AG09309 (cell line): ENCODE measurements at regions not wholly inside any gene's neighbourhood (a gene's known extent, or its start where the extent isn't known, plus 50 kb on each side); places are given as distances from the start of the nearest gene placed in this dataset.
A peak's percentile ranks its signal among the peaks of the same experiment; 100 is the strongest.

Experiments
- DNase-seq: peaks from one replicate; pipeline ENCODE4 v3.0.0-alpha.2; 2010; ENCODE audit warnings: low read depth
- H3K4me3 ChIP-seq: 2 replicates; pipeline ENCODE4 v1.5.1; 2011; ENCODE audit warnings: mild to moderate bottlenecking, low read depth, low read length, moderate library complexity; ENCODE audit not compliant: control insufficient read depth
- CTCF ChIP-seq: IDR thresholded peaks from 2 replicates; pipeline ENCODE4 v1.5.1; 2011; ENCODE audit warnings: mild to moderate bottlenecking, low read depth, low read length, inconsistent platforms; ENCODE audit not compliant: insufficient read depth, control insufficient read depth; ENCODE audit errors: missing control alignments

DNA sequence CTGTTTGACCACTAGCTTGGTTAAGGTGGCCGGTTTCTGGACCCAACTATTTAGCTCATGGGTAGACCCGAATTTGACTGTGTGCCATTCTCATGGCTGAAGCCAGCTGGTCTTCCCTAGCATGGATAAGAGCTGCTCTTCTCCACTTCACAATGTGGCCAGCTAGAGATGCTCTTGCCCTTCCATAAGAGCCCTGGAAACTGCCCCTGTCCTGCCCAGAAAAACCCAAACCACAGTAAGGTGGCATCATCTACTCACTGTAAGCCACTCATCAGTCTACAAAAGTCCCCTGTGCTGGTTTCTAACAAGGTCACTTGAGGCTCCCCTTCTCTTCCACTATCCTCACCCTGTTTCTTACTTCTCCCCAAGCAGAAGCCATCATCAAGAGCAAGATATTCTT, 165.1 kb downstream of the HS3ST2 start:
- TF ChIP-seq CTCF = no peak
- DNase-seq = no peak

GRCh38 chr16:22977294-22977697, 163.3 kb downstream of the HS3ST2 start:
- no peak overlapping the region for H3K4me3 ChIP-seq
- no peak for DNase-seq
- TF ChIP-seq CTCF = peak; percentile 28

More for the DNA sequence above, 165.1 kb downstream of the HS3ST2 start:
- H3K4me3 ChIP-seq = no peak overlapping the region

GRCh38 chr16:22973522-22973921, 159.6 kb downstream of the HS3ST2 start:
- no peak overlapping the region for H3K4me3 ChIP-seq
- no peak for DNase-seq
- TF ChIP-seq CTCF = no peak

GRCh38 chr16:22971346-22971924, 157.5 kb downstream of the HS3ST2 start:
- no peak overlapping the region for H3K4me3 ChIP-seq
- no peak for TF ChIP-seq CTCF
- no peak for DNase-seq

GRCh38 chr16:22970209-22970865, 156.4 kb downstream of the HS3ST2 start:
- no peak overlapping the region for H3K4me3 ChIP-seq
- DNase-seq = no peak
- TF ChIP-seq CTCF = no peak

DNA sequence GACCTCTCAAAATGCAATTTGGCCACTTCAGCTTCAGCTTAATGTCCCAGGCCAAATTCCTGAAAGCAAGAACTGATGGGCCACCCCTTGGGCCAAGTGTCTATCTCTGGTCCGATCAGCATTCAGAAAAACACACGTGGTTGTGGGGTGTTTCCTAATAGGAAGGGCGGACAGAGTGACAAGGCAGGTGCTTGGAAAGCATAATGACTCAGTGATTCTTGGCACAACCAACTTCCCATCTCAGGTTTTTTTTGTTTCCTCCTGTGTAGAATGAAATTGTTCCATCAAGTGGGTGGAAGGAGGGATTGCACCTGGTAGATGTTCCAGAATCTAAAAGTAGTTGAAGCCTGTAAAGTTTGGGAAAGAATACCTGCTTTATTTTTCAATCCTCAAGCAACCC, 155.6 kb downstream of the HS3ST2 start:
- H3K4me3 ChIP-seq = no peak overlapping the region
- no peak for TF ChIP-seq CTCF
- no peak for DNase-seq
